B cell (primary cell): ENCODE measurements at regions not wholly inside any gene's neighbourhood (a gene's known extent, or its start where the extent isn't known, plus 50 kb on each side); places are given as distances from the start of the nearest gene placed in this dataset.

Source experiments
- ATAC-seq: fragments of 200-7000 bp; cut with Tn5 transposase; one replicate; pipeline ENCODE4 v1.10.0; 2021; ENCODE audit warnings: low read depth, mild to moderate bottlenecking, moderate number of reproducible peaks, moderate library complexity
- CTCF ChIA-PET: fragments of 350-600 bp; sonication (Branson Sonifier 250); formaldehyde crosslinking; loops from one replicate; lab custom pipeline; 2021; ENCODE audit warnings: antibody characterized with exemption, inconsistent platforms; lab: Charles Lee
- POLR2A ChIA-PET: fragments of 350-600 bp; sonication (Branson Sonifier 250); formaldehyde crosslinking; loops from one replicate; lab custom pipeline; 2021; ENCODE audit warnings: antibody characterized with exemption; lab: Charles Lee
- DNase-seq: peaks from one replicate; pipeline ENCODE4 v3.0.0; 2013
- H2AFZ ChIP-seq: 2 replicates; pipeline ENCODE4 v1.6.1; 2012; ENCODE audit warnings: mild to moderate bottlenecking, low read depth, low read length; ENCODE audit not compliant: insufficient read depth, poor library complexity, severe bottlenecking
- H3K27ac ChIP-seq, 2 donors: 1 replicate in 1 of 2; 2 replicates in 1 of 2; pipeline ENCODE4 v1.5.1; 2012 to 2013; ENCODE audit warnings: low read length in 2 of 2, mild to moderate bottlenecking in 2 of 2, moderate library complexity in 1 of 2
- H3K27me3 ChIP-seq, 4 experiments: fragments of 200-600 bp in 1 of 4; sonication (generic) in 1 of 4; replicated peaks in 1 of 4; 1 replicate in 2 of 4; 2 replicates in 2 of 4; pipeline versions ENCODE4 v1.6.1 to v1.7.0; 2013 to 2016; ENCODE audit warnings: low read length in 3 of 4, mild to moderate bottlenecking in 2 of 4, mixed read lengths in 1 of 4, moderate library complexity in 1 of 4; ENCODE audit not compliant: insufficient read depth in 4 of 4, control insufficient read depth in 3 of 4; ENCODE audit errors: control extremely low read depth in 1 of 4
- H3K36me3 ChIP-seq, 2 experiments: replicated peaks in 1 of 2; 1 replicate in 1 of 2; 2 replicates in 1 of 2; pipeline versions ENCODE4 v1.6.1 to v1.7.1; 2013; ENCODE audit warnings: low read length in 1 of 2; ENCODE audit not compliant: insufficient read depth in 2 of 2, control insufficient read depth in 1 of 2; ENCODE audit errors: control extremely low read depth in 1 of 2, extremely low read depth in 1 of 2
- H3K4me1 ChIP-seq, 2 donors: fragments of 200-600 bp in 1 of 2; sonication (generic) in 1 of 2; 1 replicate in 1 of 2; 2 replicates in 1 of 2; pipeline versions ENCODE4 v1.5.1 to v1.6.1; 2013 to 2017; ENCODE audit warnings: low read length in 2 of 2; ENCODE audit not compliant: control insufficient read depth in 2 of 2, insufficient read depth in 2 of 2
- H3K4me2 ChIP-seq: replicated peaks from 2 replicates; pipeline ENCODE3; 2012; ENCODE audit warnings: mild to moderate bottlenecking, low read depth, low read length; ENCODE audit not compliant: poor library complexity, severe bottlenecking
- H3K4me3 ChIP-seq, 5 experiments: fragments of 200-600 bp in 1 of 5; sonication (generic) in 1 of 5; 1 replicate in 3 of 5; 2 replicates in 2 of 5; pipeline versions ENCODE4 v1.5.1 to v1.7.0; 2011 to 2016; ENCODE audit warnings: low read length in 4 of 5, mild to moderate bottlenecking in 4 of 5, low read depth in 2 of 5, control low read depth in 1 of 5, moderate library complexity in 1 of 5; ENCODE audit not compliant: insufficient read depth in 1 of 5; ENCODE audit errors: control extremely low read depth in 1 of 5, extremely low read depth in 1 of 5
- H3K79me2 ChIP-seq: fragments of 200-600 bp; sonication (generic); one replicate; pipeline ENCODE4 v1.6.0; 2016; ENCODE audit warnings: low read length; ENCODE audit not compliant: control insufficient read depth, insufficient read depth
- H3K9ac ChIP-seq: fragments of 200-600 bp; sonication (generic); 2 replicates; pipeline ENCODE4 v1.6.1; 2017; ENCODE audit warnings: mild to moderate bottlenecking, low read length, moderate library complexity
- H3K9me3 ChIP-seq, 3 donors: one replicate each; pipeline versions ENCODE4 v1.6.1 to v1.7.1; 2013; ENCODE audit warnings: low read length in 2 of 3; ENCODE audit not compliant: control insufficient read depth in 2 of 3, insufficient read depth in 1 of 3; ENCODE audit errors: control extremely low read depth in 1 of 3
- H4K20me1 ChIP-seq: 2 replicates; pipeline ENCODE4 v1.6.0; 2012; ENCODE audit warnings: mild to moderate bottlenecking, low read length; ENCODE audit not compliant: insufficient read depth, control insufficient read depth, poor library complexity, severe bottlenecking
- H3K27ac Mint-ChIP-seq: one replicate; pipeline ENCODE4 v1.8.0; 2021; ENCODE audit warnings: mixed read lengths
- H3K27me3 Mint-ChIP-seq: one replicate; pipeline ENCODE4 v1.8.0; 2021; ENCODE audit warnings: mixed read lengths
- H3K4me1 Mint-ChIP-seq: one replicate; pipeline ENCODE4 v1.8.0; 2021; ENCODE audit warnings: mixed read lengths
- H3K4me3 Mint-ChIP-seq: one replicate; pipeline ENCODE4 v1.8.0; 2021; ENCODE audit warnings: mixed read lengths
- H3K9me3 Mint-ChIP-seq: one replicate; pipeline ENCODE4 v1.8.0; 2022; ENCODE audit warnings: mixed read lengths; ENCODE audit not compliant: insufficient read depth
- EZH2 ChIP-seq: IDR thresholded peaks from 2 replicates; pipeline ENCODE4 v1.6.1; 2012; ENCODE audit warnings: borderline replicate concordance, low read depth, mild to moderate bottlenecking, moderate library complexity, low read length; ENCODE audit not compliant: insufficient read depth, poor library complexity, severe bottlenecking
- WGBS: methylation state at CpG from one replicate; pipeline ENCODE4 v1.1.5; 2013; ENCODE audit warnings: missing lambda C conversion rate; ENCODE audit not compliant: insufficient coverage; 5-methylcytosine and 5-hydroxymethylcytosine counted together
- intact Hi-C: fragments of 100-400 bp; cut with micrococcal nuclease; formaldehyde crosslinking; loops from one replicate; pipeline ENCODE4 v1.10.0; 2022
- TF ChIP-seq, protein P1 (sequence below): fragments of 200-600 bp; IDR thresholded peaks from one replicate; pipeline ENCODE4 v1.8.0; 2022; ENCODE audit warnings: antibody characterized with exemption, mild to moderate bottlenecking

DNA sequence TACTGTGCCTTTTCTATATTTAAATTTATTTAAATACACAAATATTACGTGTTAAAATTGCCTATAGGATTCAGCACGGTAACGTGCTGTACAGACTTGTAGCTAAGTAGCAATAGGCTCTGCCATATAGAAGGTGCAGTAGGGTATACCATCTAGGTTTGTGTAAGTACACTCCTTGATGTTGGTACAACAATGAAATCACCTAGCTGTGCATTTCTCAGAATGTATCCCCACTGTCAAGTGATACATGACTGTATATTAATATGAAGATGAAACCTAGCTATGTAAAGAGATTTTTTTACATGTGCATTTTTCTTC lies 431.2 kb downstream of the KCTD8 start:
- ATAC-seq = no peak
- H2AFZ ChIP-seq = no peak overlapping the region
- intact Hi-C loops = no loop called here

DNA sequence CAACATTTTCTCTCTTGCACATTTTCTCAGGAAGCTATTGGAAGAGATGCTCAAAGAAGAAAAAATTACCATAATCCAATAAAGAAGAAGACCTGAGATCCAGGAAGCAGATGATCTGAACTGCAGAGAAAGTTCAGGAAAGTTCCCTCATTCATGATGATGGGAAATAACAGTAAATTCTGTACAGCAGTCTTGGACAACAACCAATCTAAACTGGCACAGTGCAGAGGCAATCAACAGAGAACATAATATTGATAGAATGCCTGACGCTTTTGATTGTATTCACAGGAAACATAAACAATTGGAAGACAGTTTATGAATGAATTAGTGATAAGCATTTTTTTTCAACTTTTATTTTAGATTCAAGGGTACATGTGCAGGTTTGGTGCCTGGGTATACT lies 428.9 kb downstream of the KCTD8 start:
- DNase-seq (no peak), ATAC-seq (no peak)
- H2AFZ ChIP-seq = no peak overlapping the region
- WGBS = no CpG with 5 or more reads among the region's 1 CpG
- H3K4me2 ChIP-seq = no peak overlapping the region
- no peak overlapping the region for H3K27ac ChIP-seq
- H3K9me3 Mint-ChIP-seq = peaks cover 2% of the 10 kb centered on the region
- H3K4me3 Mint-ChIP-seq = no peak overlapping the region
- CTCF ChIA-PET = no interaction called here
- H3K4me1 Mint-ChIP-seq = no peaks in the 10 kb centered on the region
- no peak overlapping the region for H3K27ac Mint-ChIP-seq
- POLR2A ChIA-PET = no interaction called here
- H4K20me1 ChIP-seq = no peaks in the 10 kb centered on the region
- intact Hi-C loops = no loop called here
- no peaks in the 10 kb centered on the region for H3K27me3 ChIP-seq
- no peak for TF ChIP-seq EZH2
- TF ChIP-seq, protein P1, sequence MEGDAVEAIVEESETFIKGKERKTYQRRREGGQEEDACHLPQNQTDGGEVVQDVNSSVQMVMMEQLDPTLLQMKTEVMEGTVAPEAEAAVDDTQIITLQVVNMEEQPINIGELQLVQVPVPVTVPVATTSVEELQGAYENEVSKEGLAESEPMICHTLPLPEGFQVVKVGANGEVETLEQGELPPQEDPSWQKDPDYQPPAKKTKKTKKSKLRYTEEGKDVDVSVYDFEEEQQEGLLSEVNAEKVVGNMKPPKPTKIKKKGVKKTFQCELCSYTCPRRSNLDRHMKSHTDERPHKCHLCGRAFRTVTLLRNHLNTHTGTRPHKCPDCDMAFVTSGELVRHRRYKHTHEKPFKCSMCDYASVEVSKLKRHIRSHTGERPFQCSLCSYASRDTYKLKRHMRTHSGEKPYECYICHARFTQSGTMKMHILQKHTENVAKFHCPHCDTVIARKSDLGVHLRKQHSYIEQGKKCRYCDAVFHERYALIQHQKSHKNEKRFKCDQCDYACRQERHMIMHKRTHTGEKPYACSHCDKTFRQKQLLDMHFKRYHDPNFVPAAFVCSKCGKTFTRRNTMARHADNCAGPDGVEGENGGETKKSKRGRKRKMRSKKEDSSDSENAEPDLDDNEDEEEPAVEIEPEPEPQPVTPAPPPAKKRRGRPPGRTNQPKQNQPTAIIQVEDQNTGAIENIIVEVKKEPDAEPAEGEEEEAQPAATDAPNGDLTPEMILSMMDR = no peak
- H3K36me3 ChIP-seq = no peaks in the 10 kb centered on the region
- no peaks in the 10 kb centered on the region for H3K27me3 Mint-ChIP-seq
- no peak overlapping the region for H3K4me3 ChIP-seq
- H3K79me2 ChIP-seq = no peaks in the 10 kb centered on the region
- H3K9ac ChIP-seq = no peak overlapping the region
- H3K4me1 ChIP-seq = no peaks in the 10 kb centered on the region
- H3K9me3 ChIP-seq = peaks cover 0 to 8% (median 0%) of the 10 kb centered on the region in 3 donors

More for the DNA sequence above, 431.2 kb downstream of the KCTD8 start:
- Histone ChIP-seq H3K9ac (no peak overlapping the region), H4K20me1 (no peaks in the 10 kb centered on the region), H3K27ac (no peak overlapping the region), H3K36me3 (no peaks in the 10 kb centered on the region), H3K9me3 (peaks cover 0 to 8% (median 0%) of the 10 kb centered on the region in 3 donors), H3K27me3 (no peaks in the 10 kb centered on the region), H3K4me2 (no peak overlapping the region), H3K4me3 (no peak overlapping the region), H3K79me2 (no peaks in the 10 kb centered on the region), H3K4me1 (no peaks in the 10 kb centered on the region)
- TF ChIP-seq, protein P1 = no peak
- no peak for TF ChIP-seq EZH2
- POLR2A ChIA-PET = no interaction called here
- WGBS = no CpG with 5 or more reads among the region's 3 CpGs
- CTCF ChIA-PET = no interaction called here
- H3K27ac Mint-ChIP-seq = no peak overlapping the region
- no peaks in the 10 kb centered on the region for H3K4me1 Mint-ChIP-seq
- H3K9me3 Mint-ChIP-seq = peaks cover 2% of the 10 kb centered on the region
- no peaks in the 10 kb centered on the region for H3K27me3 Mint-ChIP-seq
- no peak for DNase-seq
- H3K4me3 Mint-ChIP-seq = no peak overlapping the region
